ENCODE measurements at regions not wholly inside any gene's neighbourhood (a gene's known extent, or its start where the extent isn't known, plus 50 kb on each side); places are given as distances from the start of the nearest gene placed in this dataset.

DNA sequence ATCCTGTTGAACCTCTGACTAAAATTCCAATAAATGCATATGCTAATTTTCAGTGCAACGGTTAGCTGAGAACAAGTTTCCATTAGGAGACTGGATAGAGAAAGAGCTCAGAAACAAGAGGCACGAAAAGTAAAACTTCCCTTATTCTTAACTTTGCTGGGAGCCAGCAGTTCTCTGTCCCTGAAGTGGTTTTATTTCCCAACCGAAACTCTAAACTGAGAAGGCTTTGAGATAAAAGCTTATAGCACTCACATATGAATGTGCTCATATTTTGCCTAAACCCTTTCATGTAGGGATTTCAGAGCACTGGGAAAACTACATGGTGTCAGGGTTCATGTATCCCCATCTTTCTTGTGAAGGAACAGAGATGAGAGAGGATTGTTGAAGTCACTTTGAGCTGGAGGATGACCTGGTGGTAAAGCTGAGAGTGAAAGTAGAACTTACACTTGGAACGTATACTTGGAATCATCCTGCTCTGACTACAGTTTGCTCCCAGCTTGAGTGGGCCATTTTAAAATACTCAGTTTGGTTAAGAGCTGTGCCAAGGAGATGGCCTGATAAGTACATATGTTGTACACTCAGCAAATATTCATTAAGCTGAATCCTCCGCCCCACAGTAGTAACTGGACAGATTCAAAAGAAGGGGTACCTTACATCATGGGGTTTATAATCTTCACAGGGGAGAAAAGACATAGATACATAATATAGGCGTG lies 324.2 kb upstream of the CNR1 start:
- DNase-seq = no peak
- H3K9me3 ChIP-seq = no peaks in the 10 kb centered on the region
- intact Hi-C loops (cut with DNase I) = no loop called here
- H3K4me1 ChIP-seq = no peaks in the 10 kb centered on the region
- H3K4me3 ChIP-seq (replicated peaks in 1 of 3) = no peak overlapping the region
- H3K27ac ChIP-seq = no peak overlapping the region
- no peaks in the 10 kb centered on the region for H3K27me3 ChIP-seq
- WGBS, 2 donors = 70 to 76% methylated on average over 6 of the region's 6 CpGs
- no peaks in the 10 kb centered on the region for H3K36me3 ChIP-seq
- TF ChIP-seq, protein P1, sequence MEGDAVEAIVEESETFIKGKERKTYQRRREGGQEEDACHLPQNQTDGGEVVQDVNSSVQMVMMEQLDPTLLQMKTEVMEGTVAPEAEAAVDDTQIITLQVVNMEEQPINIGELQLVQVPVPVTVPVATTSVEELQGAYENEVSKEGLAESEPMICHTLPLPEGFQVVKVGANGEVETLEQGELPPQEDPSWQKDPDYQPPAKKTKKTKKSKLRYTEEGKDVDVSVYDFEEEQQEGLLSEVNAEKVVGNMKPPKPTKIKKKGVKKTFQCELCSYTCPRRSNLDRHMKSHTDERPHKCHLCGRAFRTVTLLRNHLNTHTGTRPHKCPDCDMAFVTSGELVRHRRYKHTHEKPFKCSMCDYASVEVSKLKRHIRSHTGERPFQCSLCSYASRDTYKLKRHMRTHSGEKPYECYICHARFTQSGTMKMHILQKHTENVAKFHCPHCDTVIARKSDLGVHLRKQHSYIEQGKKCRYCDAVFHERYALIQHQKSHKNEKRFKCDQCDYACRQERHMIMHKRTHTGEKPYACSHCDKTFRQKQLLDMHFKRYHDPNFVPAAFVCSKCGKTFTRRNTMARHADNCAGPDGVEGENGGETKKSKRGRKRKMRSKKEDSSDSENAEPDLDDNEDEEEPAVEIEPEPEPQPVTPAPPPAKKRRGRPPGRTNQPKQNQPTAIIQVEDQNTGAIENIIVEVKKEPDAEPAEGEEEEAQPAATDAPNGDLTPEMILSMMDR (IDR thresholded peaks at IDR 0.05) = no peak
- TF ChIP-seq POLR2A (IDR thresholded peaks at IDR 0.05) = no peak

DNA sequence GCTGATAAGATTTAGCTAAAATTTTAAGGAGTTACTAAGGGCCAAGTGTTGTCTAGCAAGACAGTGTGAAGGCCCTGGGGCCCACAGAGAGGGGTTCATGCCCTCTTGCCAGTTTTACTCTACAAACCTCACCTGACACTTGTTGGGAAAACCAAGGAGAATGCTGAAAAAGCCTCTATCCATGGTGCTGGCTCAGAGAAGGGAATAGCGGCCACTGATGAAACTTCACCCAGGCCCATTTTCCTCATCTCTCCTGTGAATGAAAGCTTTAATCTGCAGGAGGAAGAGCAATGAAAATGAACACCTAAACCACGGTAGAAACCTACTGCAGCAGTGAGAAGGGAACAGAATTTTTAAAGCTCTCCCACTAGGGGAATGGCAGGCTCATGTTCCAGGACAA lies 317.3 kb upstream of the CNR1 start:
- H3K9me3 ChIP-seq = no peaks in the 10 kb centered on the region
- no peak for TF ChIP-seq POLR2A (IDR thresholded peaks at IDR 0.05)
- TF ChIP-seq, protein P1 (IDR thresholded peaks at IDR 0.05) = no peak
- H3K4me3 ChIP-seq (replicated peaks in 1 of 3) = no peak overlapping the region
- intact Hi-C loops (cut with DNase I) = no loop called here
- WGBS, 2 donors = 60 to 70% methylated on average over 2 of the region's 2 CpGs
- DNase-seq = no peak
- H3K4me1 ChIP-seq = no peaks in the 10 kb centered on the region
- no peak overlapping the region for H3K27ac ChIP-seq
- H3K27me3 ChIP-seq = no peaks in the 10 kb centered on the region
- H3K36me3 ChIP-seq = no peaks in the 10 kb centered on the region

DNA sequence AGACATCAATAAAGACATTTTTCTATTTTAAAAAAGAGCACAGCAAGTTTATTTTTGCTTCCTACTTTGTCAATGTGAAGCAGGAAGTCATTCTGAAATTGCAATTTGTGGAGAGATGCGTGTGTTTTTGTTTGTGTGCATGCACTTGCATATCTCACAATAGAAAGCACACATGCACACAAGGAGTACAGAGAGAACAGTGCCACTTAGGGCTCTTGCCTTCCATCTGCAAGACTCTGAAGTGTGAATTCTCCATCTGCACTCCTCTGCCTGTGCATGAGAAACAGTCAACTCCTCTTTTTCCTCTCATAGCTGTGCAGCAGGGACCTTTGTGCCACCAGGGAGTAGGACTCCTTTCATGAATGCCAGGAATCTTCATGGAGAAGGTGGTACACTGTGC lies 316.3 kb upstream of the CNR1 start:
- Histone ChIP-seq H3K27me3 (no peaks in the 10 kb centered on the region), H3K27ac (no peak overlapping the region), H3K9me3 (no peaks in the 10 kb centered on the region), H3K4me3 (replicated peaks in 1 of 3) (no peak overlapping the region), H3K36me3 (no peaks in the 10 kb centered on the region), H3K4me1 (no peaks in the 10 kb centered on the region)
- TF ChIP-seq POLR2A (IDR thresholded peaks at IDR 0.05) = no peak
- TF ChIP-seq, protein P1 (IDR thresholded peaks at IDR 0.05) = no peak
- DNase-seq = no peak
- WGBS, 2 donors = 74 to 75% methylated on average over 1 of the region's 1 CpG
- intact Hi-C loops (cut with DNase I) = no loop called here

DNA sequence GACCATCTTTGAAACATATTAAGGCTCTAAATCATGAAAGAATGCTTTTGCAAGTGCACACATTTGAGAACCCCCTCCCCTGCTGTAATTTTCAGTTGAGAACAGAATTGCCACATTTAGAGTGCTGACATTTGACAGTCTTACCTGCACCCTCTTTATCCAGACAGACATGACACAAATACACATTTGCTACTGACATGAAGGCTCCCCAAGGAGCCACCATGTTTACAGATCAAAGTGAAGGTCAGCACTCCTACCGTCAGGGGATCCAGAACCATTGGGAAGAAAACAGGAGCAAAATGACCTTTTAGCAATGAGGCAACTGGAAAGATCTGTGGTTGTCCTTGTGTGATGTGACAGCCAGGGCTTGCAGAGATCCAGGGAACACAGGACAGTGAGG lies 315.4 kb upstream of the CNR1 start:
- no peaks in the 10 kb centered on the region for H3K4me1 ChIP-seq
- DNase-seq = no peak
- WGBS, 2 donors = 42 to 43% methylated on average over 1 of the region's 1 CpG
- H3K27me3 ChIP-seq = no peaks in the 10 kb centered on the region
- intact Hi-C loops (cut with DNase I) = no loop called here
- no peak for TF ChIP-seq POLR2A (IDR thresholded peaks at IDR 0.05)
- TF ChIP-seq, protein P1 (IDR thresholded peaks at IDR 0.05) = no peak
- H3K9me3 ChIP-seq = no peaks in the 10 kb centered on the region
- no peak overlapping the region for H3K27ac ChIP-seq
- H3K4me3 ChIP-seq (replicated peaks in 1 of 3) = no peak overlapping the region
- no peaks in the 10 kb centered on the region for H3K36me3 ChIP-seq

DNA sequence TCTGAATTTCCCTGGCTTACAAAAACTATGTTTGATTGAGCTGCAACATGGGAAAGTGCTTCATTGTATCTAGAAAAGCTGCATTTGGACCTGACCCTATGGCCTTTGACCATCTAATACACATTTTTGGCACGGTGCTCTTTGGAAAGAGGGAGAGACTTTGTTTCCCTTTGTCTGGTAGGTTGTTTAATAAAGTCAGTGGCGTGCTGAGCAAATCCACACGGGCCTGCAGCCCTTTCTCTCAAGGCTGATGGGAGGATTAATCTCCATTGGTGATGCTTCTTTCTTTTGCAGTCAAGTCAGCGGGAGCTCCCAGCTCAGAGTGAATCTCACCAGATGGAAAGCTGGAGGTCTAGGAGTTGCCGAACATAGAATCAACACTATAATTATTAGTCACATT lies 314.7 kb upstream of the CNR1 start:
- TF ChIP-seq POLR2A (IDR thresholded peaks at IDR 0.05) = no peak
- TF ChIP-seq, protein P1 (IDR thresholded peaks at IDR 0.05) = no peak
- Histone ChIP-seq H3K27ac (no peak overlapping the region), H3K4me3 (replicated peaks in 1 of 3) (no peak overlapping the region), H3K36me3 (no peaks in the 10 kb centered on the region), H3K4me1 (no peaks in the 10 kb centered on the region), H3K27me3 (no peaks in the 10 kb centered on the region), H3K9me3 (no peaks in the 10 kb centered on the region)
- intact Hi-C loops (cut with DNase I) = no loop called here
- WGBS, 2 donors = 80 to 88% methylated on average over 5 of the region's 5 CpGs
- no peak for DNase-seq

Data from thyroid gland (tissue), 4 donors.